Upper lobe of right lung (tissue), 1 donor: ENCODE measurements at regions not wholly inside any gene's neighbourhood (a gene's known extent, or its start where the extent isn't known, plus 50 kb on each side); places are given as distances from the start of the nearest gene placed in this dataset.
A peak's percentile ranks its signal among the peaks of the same experiment; 100 is the strongest.

ENCODE experiments used
- ATAC-seq: fragments of 200-7000 bp; cut with Tn5 transposase; one replicate; pipeline ENCODE4 v1.9.1; 2020; ENCODE audit warnings: mild to moderate bottlenecking, moderate library complexity
- DNase-seq: peaks from one replicate; pipeline ENCODE4 v3.0.0-alpha.2; 2020
- H3K27ac ChIP-seq: fragments of 200-600 bp; one replicate; pipeline ENCODE4 v1.8.0; 2022
- H3K27me3 ChIP-seq: fragments of 200-600 bp; one replicate; pipeline ENCODE4 v1.8.0; 2022; ENCODE audit warnings: mild to moderate bottlenecking
- H3K36me3 ChIP-seq: fragments of 200-600 bp; one replicate; pipeline ENCODE4 v1.8.0; 2022
- H3K4me1 ChIP-seq: fragments of 200-600 bp; one replicate; pipeline ENCODE4 v1.8.0; 2022
- H3K4me3 ChIP-seq: fragments of 200-600 bp; one replicate; pipeline ENCODE4 v1.8.0; 2022; ENCODE audit warnings: mild to moderate bottlenecking
- H3K9me3 ChIP-seq: fragments of 200-600 bp; one replicate; pipeline ENCODE4 v1.8.0; 2022
- CTCF ChIP-seq: fragments of 200-600 bp; IDR thresholded peaks from one replicate; pipeline ENCODE4 v1.8.0; 2022; ENCODE audit warnings: antibody characterized with exemption
- intact Hi-C: fragments of 100-400 bp; cut with DNase I; formaldehyde crosslinking; loops from one replicate; pipeline ENCODE4 v1.11.0; 2022
- donor health status: DM: no; HTN: yes; CAD: no; lungs with severe emphysema.

GRCh38 chr11:106288822-106289387 is 211.4 kb downstream of the AASDHPPT start:
- TF ChIP-seq CTCF = no peak
- no peak for DNase-seq
- Histone ChIP-seq H3K4me1 (no peaks in the 10 kb centered on the region), H3K4me3 (no peak overlapping the region), H3K27me3 (no peaks in the 10 kb centered on the region), H3K9me3 (no peaks in the 10 kb centered on the region), H3K36me3 (no peaks in the 10 kb centered on the region), H3K27ac (no peak overlapping the region)
- no peak for ATAC-seq
- intact Hi-C loops = no loop called here

GRCh38 chr11:106292526-106292925 is 215.1 kb downstream of the AASDHPPT start:
- H3K27me3 ChIP-seq = no peaks in the 10 kb centered on the region
- intact Hi-C loops = no loop called here
- no peaks in the 10 kb centered on the region for H3K9me3 ChIP-seq
- no peak overlapping the region for H3K27ac ChIP-seq
- H3K4me1 ChIP-seq = no peaks in the 10 kb centered on the region
- no peak for DNase-seq
- H3K4me3 ChIP-seq = no peak overlapping the region
- no peaks in the 10 kb centered on the region for H3K36me3 ChIP-seq
- ATAC-seq = no peak
- TF ChIP-seq CTCF = no peak

GRCh38 chr11:106295974-106296373 is 218.5 kb downstream of the AASDHPPT start:
- Histone ChIP-seq H3K4me3 (no peak overlapping the region), H3K27ac (no peak overlapping the region), H3K27me3 (no peaks in the 10 kb centered on the region), H3K4me1 (no peaks in the 10 kb centered on the region), H3K36me3 (no peaks in the 10 kb centered on the region), H3K9me3 (no peaks in the 10 kb centered on the region)
- no peak for TF ChIP-seq CTCF
- no peak for DNase-seq
- ATAC-seq = peak; percentile 64
- intact Hi-C loops = no loop called here

GRCh38 chr11:106302416-106302815 is 225.0 kb downstream of the AASDHPPT start:
- no peak for ATAC-seq
- no peak for DNase-seq
- Histone ChIP-seq H3K9me3 (no peaks in the 10 kb centered on the region), H3K4me1 (no peaks in the 10 kb centered on the region), H3K36me3 (no peaks in the 10 kb centered on the region), H3K27me3 (no peaks in the 10 kb centered on the region), H3K27ac (no peak overlapping the region), H3K4me3 (no peak overlapping the region)
- intact Hi-C loops = no loop called here
- no peak for TF ChIP-seq CTCF

GRCh38 chr11:106304274-106304673 is 226.8 kb downstream of the AASDHPPT start:
- intact Hi-C loops = no loop called here
- ATAC-seq (peak; percentile 41), DNase-seq (no peak)
- H3K9me3 ChIP-seq = no peaks in the 10 kb centered on the region
- TF ChIP-seq CTCF = no peak
- no peak overlapping the region for H3K4me3 ChIP-seq
- H3K27me3 ChIP-seq = no peaks in the 10 kb centered on the region
- no peaks in the 10 kb centered on the region for H3K4me1 ChIP-seq
- no peak overlapping the region for H3K27ac ChIP-seq
- H3K36me3 ChIP-seq = no peaks in the 10 kb centered on the region

GRCh38 chr11:106305458-106305857 is 228.0 kb downstream of the AASDHPPT start:
- ATAC-seq = peak; percentile 90
- TF ChIP-seq CTCF = no peak
- Histone ChIP-seq H3K27ac (no peak overlapping the region), H3K4me3 (no peak overlapping the region), H3K4me1 (no peaks in the 10 kb centered on the region), H3K9me3 (no peaks in the 10 kb centered on the region), H3K36me3 (no peaks in the 10 kb centered on the region), H3K27me3 (no peaks in the 10 kb centered on the region)
- DNase-seq = no peak
- intact Hi-C loops = no loop called here
